Kidney epithelial cell (primary cell): ENCODE measurements at regions not wholly inside any gene's neighbourhood (a gene's known extent, or its start where the extent isn't known, plus 50 kb on each side); places are given as distances from the start of the nearest gene placed in this dataset.

Experiments used
- DNase-seq: peaks from one replicate; pipeline ENCODE4 v3.0.0-alpha.2; 2010; ENCODE audit warnings: low read depth
- H3K27me3 ChIP-seq: 2 replicates; pipeline ENCODE4 v1.6.0; 2011; ENCODE audit warnings: low read length; ENCODE audit not compliant: control insufficient read depth, insufficient read depth
- H3K36me3 ChIP-seq: 2 replicates; pipeline ENCODE4 v1.5.1; 2011; ENCODE audit warnings: low read length; ENCODE audit not compliant: control insufficient read depth, insufficient read depth
- H3K4me3 ChIP-seq: 2 replicates; pipeline ENCODE4 v1.5.1; 2011; ENCODE audit warnings: low read depth, mild to moderate bottlenecking, control low read depth, low read length
- TF ChIP-seq, protein P1 (sequence below): IDR thresholded peaks from 2 replicates; pipeline ENCODE4 v1.5.1; 2011; ENCODE audit warnings: mild to moderate bottlenecking, moderate library complexity, low read length, control low read depth, inconsistent platforms; ENCODE audit not compliant: insufficient read depth, poor library complexity, severe bottlenecking

GRCh38 chr2:193469251-193469650 is 1274.5 kb upstream of the TMEFF2 start:
- no peaks in the 10 kb centered on the region for H3K27me3 ChIP-seq
- TF ChIP-seq, protein P1, sequence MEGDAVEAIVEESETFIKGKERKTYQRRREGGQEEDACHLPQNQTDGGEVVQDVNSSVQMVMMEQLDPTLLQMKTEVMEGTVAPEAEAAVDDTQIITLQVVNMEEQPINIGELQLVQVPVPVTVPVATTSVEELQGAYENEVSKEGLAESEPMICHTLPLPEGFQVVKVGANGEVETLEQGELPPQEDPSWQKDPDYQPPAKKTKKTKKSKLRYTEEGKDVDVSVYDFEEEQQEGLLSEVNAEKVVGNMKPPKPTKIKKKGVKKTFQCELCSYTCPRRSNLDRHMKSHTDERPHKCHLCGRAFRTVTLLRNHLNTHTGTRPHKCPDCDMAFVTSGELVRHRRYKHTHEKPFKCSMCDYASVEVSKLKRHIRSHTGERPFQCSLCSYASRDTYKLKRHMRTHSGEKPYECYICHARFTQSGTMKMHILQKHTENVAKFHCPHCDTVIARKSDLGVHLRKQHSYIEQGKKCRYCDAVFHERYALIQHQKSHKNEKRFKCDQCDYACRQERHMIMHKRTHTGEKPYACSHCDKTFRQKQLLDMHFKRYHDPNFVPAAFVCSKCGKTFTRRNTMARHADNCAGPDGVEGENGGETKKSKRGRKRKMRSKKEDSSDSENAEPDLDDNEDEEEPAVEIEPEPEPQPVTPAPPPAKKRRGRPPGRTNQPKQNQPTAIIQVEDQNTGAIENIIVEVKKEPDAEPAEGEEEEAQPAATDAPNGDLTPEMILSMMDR, result no peak
- no peaks in the 10 kb centered on the region for H3K36me3 ChIP-seq
- DNase-seq, result no peak
- H3K4me3 ChIP-seq, result no peak overlapping the region

- no peaks in the 10 kb centered on the region for H3K27me3 ChIP-seq
- no peak overlapping the region for H3K4me3 ChIP-seq
- H3K36me3 ChIP-seq, result no peaks in the 10 kb centered on the region
- DNase-seq, result no peak
- TF ChIP-seq, protein P1, result no peak
These were observed 1272.7 kb upstream of the TMEFF2 start for GRCh38 chr2:193467276-193467987.

- Histone ChIP-seq H3K27me3 (no peaks in the 10 kb centered on the region), H3K4me3 (no peak overlapping the region), H3K36me3 (no peaks in the 10 kb centered on the region)
- TF ChIP-seq, protein P1, result no peak
- DNase-seq, result no peak
These were observed 1268.3 kb upstream of the TMEFF2 start for GRCh38 chr2:193463011-193463410.

- H3K36me3 ChIP-seq, result no peaks in the 10 kb centered on the region
- no peak overlapping the region for H3K4me3 ChIP-seq
- TF ChIP-seq, protein P1, result no peak
- no peaks in the 10 kb centered on the region for H3K27me3 ChIP-seq
- DNase-seq, result no peak
These were observed 1267.7 kb upstream of the TMEFF2 start for GRCh38 chr2:193462411-193462810.

DNA sequence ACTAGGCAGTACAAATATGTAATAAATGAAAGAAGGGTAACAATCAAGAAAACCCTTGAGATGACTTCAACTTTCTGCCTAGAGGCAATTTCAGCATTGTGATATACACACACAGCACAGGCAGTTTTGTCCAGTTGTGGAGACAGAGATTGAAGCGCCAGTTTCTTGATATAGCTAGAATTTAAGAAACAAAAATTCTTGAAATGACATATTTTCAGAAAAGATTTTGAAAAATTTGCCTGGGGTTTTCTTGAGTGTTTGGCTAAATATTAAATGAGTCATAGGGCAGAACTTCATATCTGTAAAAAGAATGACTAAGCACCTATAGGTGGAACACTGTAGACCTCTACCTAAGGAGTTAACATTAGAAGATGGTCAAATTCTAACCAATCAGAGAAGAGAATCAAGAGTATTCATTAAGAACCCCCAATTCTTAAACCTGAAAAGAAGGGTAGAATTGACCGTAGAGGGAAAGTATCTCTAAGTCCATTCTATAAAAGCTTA is 1266.8 kb upstream of the TMEFF2 start:
- H3K4me3 ChIP-seq, result no peak overlapping the region
- TF ChIP-seq, protein P1, result no peak
- no peaks in the 10 kb centered on the region for H3K36me3 ChIP-seq
- no peak for DNase-seq
- no peaks in the 10 kb centered on the region for H3K27me3 ChIP-seq

- no peaks in the 10 kb centered on the region for H3K36me3 ChIP-seq
- DNase-seq, result no peak
- no peaks in the 10 kb centered on the region for H3K27me3 ChIP-seq
- TF ChIP-seq, protein P1, result no peak
- H3K4me3 ChIP-seq, result no peak overlapping the region
These were observed 1252.2 kb upstream of the TMEFF2 start for GRCh38 chr2:193446967-193447366.
